GM12891 (cell line): ENCODE measurements at regions not wholly inside any gene's neighbourhood (a gene's known extent, or its start where the extent isn't known, plus 50 kb on each side); places are given as distances from the start of the nearest gene placed in this dataset.

Experiments used
- DNase-seq: peaks from one replicate; pipeline ENCODE4 v3.0.0; 2011; ENCODE audit warnings: low spot score; ENCODE audit not compliant: insufficient read length
- FAIRE-seq: peaks from 2 replicates; lab custom pipeline; 2011; peaks lifted over from hg19 to GRCh38; lab: Jason Lieb, UNC
- PAX5 ChIP-seq: IDR thresholded peaks from 2 replicates; pipeline ENCODE4 v1.6.1; 2011; ENCODE audit warnings: low read length, moderate library complexity, mild to moderate bottlenecking; ENCODE audit not compliant: insufficient read depth, severe bottlenecking
- POLR2A ChIP-seq: IDR thresholded peaks from 2 replicates; pipeline ENCODE4 v1.6.1; 2011; ENCODE audit warnings: low read depth, low read length, control low read depth
- POLR2AphosphoS5 ChIP-seq: IDR thresholded peaks from 2 replicates; pipeline ENCODE4 v1.6.1; 2011; ENCODE audit warnings: low read depth, low read length, control low read depth
- POU2F2 ChIP-seq: IDR thresholded peaks from 2 replicates; pipeline ENCODE4 v1.6.1; 2011; ENCODE audit warnings: low read depth, mild to moderate bottlenecking, control low read depth, low read length, moderate library complexity
- SPI1 ChIP-seq: IDR thresholded peaks from 2 replicates; pipeline ENCODE4 v1.6.1; 2011; ENCODE audit warnings: low read depth, low read length, control low read depth
- TAF1 ChIP-seq: IDR thresholded peaks from 2 replicates; pipeline ENCODE4 v1.6.1; 2011; ENCODE audit warnings: low read depth, low read length, control low read depth

DNA sequence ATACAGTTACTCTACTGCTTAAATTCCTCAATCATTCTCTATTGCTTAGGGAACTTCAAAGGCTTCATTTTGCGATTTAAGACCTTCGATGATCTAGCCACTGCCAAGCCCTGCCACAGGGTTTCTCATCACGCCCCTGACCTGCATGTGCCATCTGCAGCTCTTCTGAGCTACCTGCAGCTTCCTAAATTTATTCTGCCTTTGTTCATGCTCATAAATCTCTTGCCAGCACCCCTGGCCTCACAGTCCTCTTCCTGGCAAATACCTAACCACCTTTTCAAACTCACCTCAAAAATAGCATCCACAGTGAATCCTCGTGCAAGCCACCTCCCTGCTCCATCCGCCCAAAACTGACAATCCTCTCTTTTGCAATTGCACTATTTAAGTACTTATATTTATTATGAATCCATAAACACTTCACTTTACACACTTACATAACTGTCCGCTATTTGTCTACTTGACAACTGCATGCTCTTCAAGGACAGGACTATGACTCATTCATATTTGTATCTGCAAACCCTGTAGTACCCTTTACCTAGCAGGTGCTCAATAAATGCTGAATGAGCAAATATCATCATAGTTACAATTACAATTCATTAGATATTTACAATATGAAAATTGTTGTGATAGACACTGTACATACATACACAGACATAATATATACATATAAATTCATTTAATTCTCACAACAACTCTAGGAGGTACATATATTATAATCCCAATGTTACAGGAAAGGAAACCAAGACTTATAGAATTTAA, 280.0 kb upstream of the RASGEF1B start:
- FAIRE-seq (no peak), DNase-seq (no peak)
- TF ChIP-seq POLR2A = no peak
- TF ChIP-seq SPI1 = no peak
- no peak for TF ChIP-seq POLR2AphosphoS5
- TF ChIP-seq TAF1 = no peak
- TF ChIP-seq PAX5 = no peak
- TF ChIP-seq POU2F2 = no peak

DNA sequence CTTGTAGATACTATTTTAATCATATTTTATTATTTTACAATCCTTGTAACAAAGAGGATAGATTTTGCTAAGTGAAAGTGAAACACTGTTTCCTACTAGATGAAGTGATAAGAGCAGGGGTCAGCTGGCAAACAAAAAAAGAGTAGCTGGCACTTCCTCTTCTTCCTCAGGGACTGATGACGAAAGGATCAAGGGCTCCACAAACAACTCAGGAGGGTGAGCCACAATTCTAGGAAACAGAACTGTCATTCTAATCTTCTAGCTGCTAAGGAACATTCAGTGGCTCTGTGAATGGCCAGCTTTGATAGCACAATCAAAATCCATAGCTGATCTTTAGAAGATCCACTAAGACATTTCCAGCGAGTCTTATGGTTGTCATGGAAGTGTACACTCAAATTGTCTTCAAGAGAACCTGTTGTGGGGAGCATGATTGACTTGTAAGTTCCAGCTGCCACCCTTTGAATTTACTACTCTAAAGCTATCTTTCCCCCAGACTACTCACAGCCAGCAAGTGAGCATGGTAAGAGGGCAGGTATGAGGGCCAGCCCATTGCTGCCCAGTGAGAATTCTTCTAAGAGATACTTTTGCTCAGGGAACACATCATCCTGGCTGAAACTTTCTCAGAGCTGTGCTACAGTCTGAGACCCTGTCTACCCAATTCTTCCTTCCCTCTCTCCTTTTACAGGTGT, 275.7 kb upstream of the RASGEF1B start:
- FAIRE-seq = no peak
- TF ChIP-seq SPI1 = no peak
- no peak for TF ChIP-seq POU2F2
- no peak for TF ChIP-seq PAX5
- no peak for TF ChIP-seq POLR2AphosphoS5
- no peak for DNase-seq

DNA sequence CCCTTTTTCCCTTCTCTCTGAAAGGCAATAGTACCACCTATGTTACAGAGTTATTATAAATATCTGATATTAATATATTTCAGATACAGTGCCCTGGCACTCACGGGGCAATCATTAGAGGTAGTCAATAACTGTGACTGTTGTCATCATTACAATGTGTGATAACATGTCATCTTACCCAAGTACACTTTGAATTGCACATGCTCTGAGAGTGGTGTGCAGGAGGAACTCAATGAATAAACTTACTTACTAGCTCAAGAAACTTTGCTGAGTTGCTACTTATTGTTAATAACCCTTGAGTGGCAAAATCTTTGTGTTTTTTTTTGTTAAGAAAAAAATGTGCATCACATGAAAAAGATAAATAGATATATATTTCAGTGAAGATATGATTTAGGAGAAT, 275.1 kb upstream of the RASGEF1B start:
- FAIRE-seq (no peak), DNase-seq (no peak)
- TF ChIP-seq POLR2AphosphoS5 (no peak), SPI1 (no peak), PAX5 (no peak), TAF1 (no peak), POU2F2 (no peak), POLR2A (no peak)

DNA sequence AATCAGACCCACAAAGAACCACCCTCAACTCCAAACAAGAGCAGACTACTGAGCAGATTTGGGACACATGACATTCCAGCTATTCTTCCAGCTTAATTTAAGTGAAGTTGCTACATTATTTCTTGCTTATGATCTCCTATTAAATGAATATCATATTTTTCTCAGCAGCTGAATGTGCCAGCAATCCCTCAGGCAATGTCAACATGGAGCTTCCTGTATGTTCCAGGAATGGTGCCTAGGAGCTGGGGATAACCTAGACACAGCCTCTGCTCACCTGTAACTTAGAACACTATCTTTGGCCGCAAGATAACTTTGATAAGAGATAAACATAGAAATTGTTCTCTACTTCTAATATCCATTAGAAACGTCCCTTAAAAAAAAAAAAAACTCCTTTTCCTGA, 274.4 kb upstream of the RASGEF1B start:
- TF ChIP-seq POLR2AphosphoS5 (no peak), TAF1 (no peak), SPI1 (no peak), POLR2A (no peak), PAX5 (no peak), POU2F2 (no peak)
- no peak for DNase-seq
- no peak for FAIRE-seq

DNA sequence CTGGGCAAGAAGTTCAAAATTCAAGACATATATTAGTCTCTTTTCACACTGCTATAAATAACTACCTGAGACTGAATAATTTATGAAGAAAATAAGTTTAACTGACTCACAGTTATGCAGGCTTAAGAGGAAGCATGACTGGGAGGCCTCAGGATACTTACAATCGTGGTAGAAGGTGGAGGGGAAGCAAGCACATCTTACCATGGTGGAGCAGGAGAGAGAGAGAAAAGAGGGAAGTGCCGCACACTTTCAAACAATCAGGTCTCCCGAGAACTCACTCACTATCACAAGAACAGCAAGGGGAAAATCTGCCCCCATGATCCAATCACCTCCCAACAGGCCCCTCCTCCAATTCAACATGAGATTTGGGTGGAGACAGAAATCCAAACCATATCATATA, 273.3 kb upstream of the RASGEF1B start:
- DNase-seq (no peak), FAIRE-seq (no peak)
- TF ChIP-seq POU2F2 = no peak

DNA sequence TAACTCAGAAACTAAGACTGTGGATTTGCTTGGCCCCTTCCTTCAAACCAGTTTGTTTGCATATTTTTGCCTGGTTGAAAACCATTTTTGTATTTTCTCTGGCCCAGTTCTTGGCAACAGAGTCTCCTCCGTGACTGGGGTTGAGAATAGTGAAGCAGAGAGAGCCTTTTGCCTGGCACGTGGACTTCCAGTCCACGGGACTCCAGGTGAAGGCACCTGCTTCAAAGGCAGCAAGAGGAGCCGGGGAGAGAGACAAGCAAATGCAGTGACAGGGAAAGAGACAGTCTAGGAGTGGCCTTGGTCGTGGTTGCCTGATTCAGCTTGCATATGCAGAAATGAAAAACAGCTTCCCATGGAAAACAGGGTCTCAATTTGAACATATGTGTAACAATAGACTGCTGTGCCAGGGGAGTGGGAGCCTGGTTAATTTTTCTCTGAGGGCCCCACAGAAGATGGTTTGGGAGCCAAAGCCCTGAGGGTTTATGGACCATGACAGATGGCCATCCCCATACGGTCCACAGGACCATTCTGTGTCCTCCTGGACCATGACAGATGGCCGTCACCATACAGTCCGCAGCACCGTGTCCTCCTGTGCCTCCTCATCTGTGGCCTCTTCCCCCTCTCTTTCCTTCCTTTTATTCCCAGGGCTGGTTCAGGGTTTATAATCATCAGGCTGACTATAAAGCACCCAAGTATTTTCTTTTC, 272.2 kb upstream of the RASGEF1B start:
- TF ChIP-seq TAF1 (no peak), POU2F2 (no peak), PAX5 (no peak), POLR2A (no peak), SPI1 (no peak), POLR2AphosphoS5 (no peak)
- FAIRE-seq (no peak), DNase-seq (no peak)

DNA sequence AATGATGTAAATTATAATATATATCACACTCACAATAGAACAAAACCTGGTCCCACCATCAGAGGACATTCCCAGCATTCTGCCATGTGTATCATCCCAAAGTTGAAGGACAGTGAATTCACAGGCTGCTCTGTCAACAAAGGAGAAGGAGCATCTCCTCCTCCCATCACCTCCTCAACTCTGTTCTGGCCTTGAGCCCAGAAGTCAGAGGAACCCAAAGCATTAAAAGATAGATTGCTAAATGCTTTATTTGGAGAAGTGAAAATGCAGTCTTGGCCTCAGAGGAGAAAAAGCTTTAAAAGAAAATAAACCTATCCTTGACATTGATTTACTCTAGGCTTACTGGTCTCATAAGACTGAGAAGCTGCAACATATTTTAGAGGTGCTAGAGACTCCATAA, 268.8 kb upstream of the RASGEF1B start:
- FAIRE-seq (no peak), DNase-seq (no peak)
- TF ChIP-seq POU2F2 = no peak
- TF ChIP-seq TAF1 = no peak
- TF ChIP-seq POLR2AphosphoS5 = no peak
- no peak for TF ChIP-seq POLR2A
- no peak for TF ChIP-seq SPI1
- TF ChIP-seq PAX5 = no peak

DNA sequence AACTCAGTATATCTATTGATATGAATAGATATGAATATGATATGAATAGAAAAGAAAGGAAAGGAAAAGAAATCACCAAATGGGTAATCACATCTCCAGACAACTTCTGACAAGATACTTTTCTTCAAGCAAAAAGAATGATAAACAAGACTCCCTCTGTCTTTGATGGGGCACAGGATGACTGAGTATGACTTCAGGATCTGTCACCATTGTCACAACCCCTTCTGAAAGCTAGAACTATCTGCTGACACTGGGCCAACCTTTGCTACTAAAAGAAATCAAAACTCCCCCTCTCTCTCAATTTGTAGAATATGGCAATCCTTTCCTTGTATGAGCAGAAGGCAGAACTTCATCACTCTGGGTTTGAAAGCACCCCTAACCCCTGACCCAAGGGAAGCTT, 267.2 kb upstream of the RASGEF1B start:
- TF ChIP-seq POU2F2 (no peak), PAX5 (no peak), TAF1 (no peak), POLR2AphosphoS5 (no peak), POLR2A (no peak), SPI1 (no peak)
- FAIRE-seq (no peak), DNase-seq (no peak)

DNA sequence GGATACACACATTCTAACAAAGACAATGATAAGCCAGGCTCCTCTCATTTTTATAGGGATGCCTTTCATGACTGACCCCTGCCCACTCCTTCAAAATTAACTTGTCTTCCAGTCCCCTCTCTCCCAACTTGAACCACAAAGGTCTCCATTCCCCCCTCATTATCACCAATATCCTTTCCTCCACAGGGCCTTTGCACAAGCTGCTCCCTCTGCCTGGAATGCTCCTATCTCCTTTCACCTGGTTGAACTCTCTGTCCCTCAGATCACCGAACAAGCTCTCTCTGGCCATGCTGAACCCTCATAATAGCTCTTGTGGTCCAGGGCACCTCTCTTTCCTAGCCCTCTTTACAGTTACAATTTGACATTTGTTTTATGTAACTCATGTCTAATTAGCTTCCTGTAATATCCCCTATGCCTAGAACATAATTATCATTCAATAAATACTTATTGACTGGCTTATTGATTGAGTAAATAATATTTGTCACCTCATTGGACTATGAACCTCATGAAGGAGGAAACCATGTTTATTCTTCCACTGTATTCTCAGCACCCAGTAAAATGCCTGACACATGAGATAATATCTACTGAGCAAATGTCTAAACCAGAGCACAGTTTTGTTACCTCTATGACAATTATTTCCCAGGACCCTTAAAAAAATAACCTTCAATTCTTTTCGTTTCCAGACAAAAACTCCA, 266.3 kb upstream of the RASGEF1B start:
- TF ChIP-seq TAF1 (no peak), POLR2A (no peak), POLR2AphosphoS5 (no peak), POU2F2 (no peak), SPI1 (no peak), PAX5 (no peak)
- FAIRE-seq (no peak), DNase-seq (no peak)
